Stomach (tissue), 8 donors: ENCODE measurements at regions not wholly inside any gene's neighbourhood (a gene's known extent, or its start where the extent isn't known, plus 50 kb on each side); places are given as distances from the start of the nearest gene placed in this dataset.

ENCODE experiments used
- DNase-seq, 2 donors: peaks; one replicate each; pipeline versions ENCODE4 v3.0.0 to v3.0.0-alpha.2; 2013 to 2019
- H3K27ac ChIP-seq, 5 donors: fragments of 200-600 bp in 4 of 5; sonication (generic) in 4 of 5; one replicate each; pipeline ENCODE4 v1.5.1; 2013 to 2019; ENCODE audit warnings: mild to moderate bottlenecking in 1 of 5, moderate library complexity in 1 of 5
- H3K27me3 ChIP-seq, 3 donors: fragments of 200-600 bp; sonication (generic); one replicate each; pipeline ENCODE4 v1.5.1; 2017 to 2019; ENCODE audit warnings: mixed run types in 1 of 3
- H3K36me3 ChIP-seq, 4 donors: fragments of 200-600 bp; sonication (generic); 1 replicate in 3 of 4; 2 replicates in 1 of 4; pipeline ENCODE4 v1.5.1; 2016 to 2019
- H3K4me1 ChIP-seq, 4 donors: fragments of 200-600 bp; sonication (generic); one replicate each; pipeline ENCODE4 v1.5.1; 2016 to 2019
- H3K4me3 ChIP-seq, 4 donors: fragments of 200-600 bp; sonication (generic) in 3 of 4; one replicate each; pipeline ENCODE4 v1.5.1; 2016 to 2019; ENCODE audit warnings: mild to moderate bottlenecking in 1 of 4
- H3K9me3 ChIP-seq, 4 donors: fragments of 200-600 bp; sonication (generic); one replicate each; pipeline ENCODE4 v1.5.1; 2016 to 2019
- CTCF ChIP-seq, 7 experiments: fragments of 450-650 bp in 4 of 7; fragments of 200-600 bp in 3 of 7; sonication (generic) in 3 of 7; IDR thresholded peaks; one replicate each; pipeline ENCODE4 v1.5.1; 2016 to 2019; ENCODE audit warnings: antibody characterized with exemption in 7 of 7, control low read depth in 2 of 7, mild to moderate bottlenecking in 1 of 7
- EP300 ChIP-seq: sonication (generic); formaldehyde crosslinking; IDR thresholded peaks from one replicate; pipeline ENCODE4 v1.6.1; 2017; ENCODE audit warnings: antibody characterized with exemption
- POLR2A ChIP-seq, 4 donors: fragments of 450-650 bp; IDR thresholded peaks; one replicate each; pipeline ENCODE4 v1.6.1; 2016; ENCODE audit warnings: antibody characterized with exemption in 4 of 4, control low read depth in 2 of 4, mild to moderate bottlenecking in 1 of 4, moderate library complexity in 1 of 4
- POLR2AphosphoS5 ChIP-seq, 3 donors: sonication (generic); formaldehyde crosslinking; IDR thresholded peaks; one replicate each; pipeline ENCODE4 v1.6.1; 2016; ENCODE audit warnings: antibody characterized with exemption in 3 of 3
- WGBS, 5 donors: extraction: QIAGEN DNeasy Blood & Tissue Kit in 3 of 5; methylation state at CpG; one replicate each; pipeline versions ENCODE4 v1.1.5 to v1.1.7; 2013 to 2018; 5-methylcytosine and 5-hydroxymethylcytosine counted together
- intact Hi-C: fragments of 100-400 bp; cut with DNase I; formaldehyde crosslinking; loops from one replicate; pipeline ENCODE4 v1.15.1; 2023; ENCODE audit warnings: low total_unique reads
- donor health status: healthy with polysubstance abuse.
- donor health status: Bipolar disorder and iron deficiency.
- donor health status: healthy.

GRCh38 chr1:8204826-8205225 lies 113.1 kb upstream of the SLC45A1 start:
- Histone ChIP-seq H3K4me3 (no peak overlapping the region), H3K36me3 (no peaks in the 10 kb centered on the region), H3K9me3 (no peaks in the 10 kb centered on the region), H3K4me1 (peaks cover 21 to 40% (median 35%) of the 10 kb centered on the region in 4 donors), H3K27me3 (no peaks in the 10 kb centered on the region), H3K27ac (peak overlapping the region in 4 of 5 donors; percentile 83 to 96 (median 88))
- DNase-seq, result no peak
- WGBS, 5 donors, result 54 to 67% (median 59%) methylated on average over 2 of the region's 2 CpGs
- TF ChIP-seq POLR2A (IDR thresholded peaks at IDR 0.05), result no peak
- TF ChIP-seq POLR2AphosphoS5 (IDR thresholded peaks at IDR 0.05), result no peak
- no peak for TF ChIP-seq CTCF (IDR thresholded peaks at IDR 0.05)
- no peak for TF ChIP-seq EP300
- intact Hi-C loops, result no loop called here

- no peak for TF ChIP-seq POLR2A (IDR thresholded peaks at IDR 0.05)
- TF ChIP-seq POLR2AphosphoS5 (IDR thresholded peaks at IDR 0.05), result no peak
- no peak for TF ChIP-seq CTCF (IDR thresholded peaks at IDR 0.05)
- no peak for TF ChIP-seq EP300
- Histone ChIP-seq H3K9me3 (no peaks in the 10 kb centered on the region), H3K4me3 (no peak overlapping the region), H3K4me1 (peaks cover 21 to 40% (median 35%) of the 10 kb centered on the region in 4 donors), H3K36me3 (no peaks in the 10 kb centered on the region), H3K27me3 (no peaks in the 10 kb centered on the region), H3K27ac (peak overlapping the region in 4 of 5 donors; percentile 83 to 96 (median 88))
- intact Hi-C loops, result no loop called here
- 94 to 97% (median 96%) methylated on average over 10 of the region's 10 CpGs for WGBS, 5 donors
- no peak for DNase-seq
Measured at GRCh38 chr1:8203551-8203950, 114.4 kb upstream of the SLC45A1 start.

- intact Hi-C loops, result no loop called here
Measured at GRCh38 chr1:8203056-8203455, 114.9 kb upstream of the SLC45A1 start.

GRCh38 chr1:8202182-8202905 lies 115.6 kb upstream of the SLC45A1 start:
- TF ChIP-seq POLR2A (IDR thresholded peaks at IDR 0.05), result no peak
- TF ChIP-seq EP300, result peak; percentile 81
- peak in 1 of 7 experiments; percentile 6 for TF ChIP-seq CTCF (IDR thresholded peaks at IDR 0.05)
- TF ChIP-seq POLR2AphosphoS5 (IDR thresholded peaks at IDR 0.05), result peak; percentile 42 to 93 (median 71)
- Histone ChIP-seq H3K27ac (peak overlapping the region; percentile 5 to 96 (median 85)), H3K4me1 (peaks cover 28 to 50% (median 45%) of the 10 kb centered on the region in 4 donors), H3K4me3 (peak overlapping the region in 2 of 4 donors; percentile 0 to 16), H3K9me3 (no peaks in the 10 kb centered on the region), H3K27me3 (no peaks in the 10 kb centered on the region), H3K36me3 (no peaks in the 10 kb centered on the region)
- intact Hi-C loops, result no loop called here
- DNase-seq, result peak; percentile 70 to 96
- 21 to 25% (median 23%) methylated on average over 19 of the region's 19 CpGs for WGBS, 5 donors

More at GRCh38 chr1:8203056-8203455, 114.9 kb upstream of the SLC45A1 start:
- no peak overlapping the region for H3K4me3 ChIP-seq
- no peaks in the 10 kb centered on the region for H3K9me3 ChIP-seq
- TF ChIP-seq CTCF (IDR thresholded peaks at IDR 0.05) (no peak), POLR2AphosphoS5 (IDR thresholded peaks at IDR 0.05) (peak in 1 of 3 donors; percentile 25), EP300 (no peak), POLR2A (IDR thresholded peaks at IDR 0.05) (no peak)
- 86 to 92% (median 88%) methylated on average over 4 to 9 of the region's 9 CpGs for WGBS, 5 donors
- peak overlapping the region in 4 of 5 donors; percentile 83 to 96 (median 88) for H3K27ac ChIP-seq
- H3K36me3 ChIP-seq, result no peaks in the 10 kb centered on the region
- peaks cover 21 to 43% (median 38%) of the 10 kb centered on the region in 4 donors for H3K4me1 ChIP-seq
- H3K27me3 ChIP-seq, result no peaks in the 10 kb centered on the region
- DNase-seq, result no peak
